Erythroblast (primary cell): ENCODE measurements at regions not wholly inside any gene's neighbourhood (a gene's known extent, or its start where the extent isn't known, plus 50 kb on each side); places are given as distances from the start of the nearest gene placed in this dataset.
"Not testable (repeated sequence)": the region's sequence is repeated elsewhere in the genome, so short reads cannot be mapped to it uniquely, and the experiment has no call there.

Source experiments
- DNase-seq, 2 experiments: peaks; one replicate each; lab custom pipeline; 2025; lab: John Stamatoyannopoulos, UW
- GATA1 ChIP-seq: IDR thresholded peaks from 2 replicates; pipeline ENCODE4 v1.6.1; 2011; ENCODE audit warnings: low read depth, mild to moderate bottlenecking, control low read depth, low read length, moderate library complexity
- POLR2A ChIP-seq: IDR thresholded peaks from 2 replicates; pipeline ENCODE4 v1.6.1; 2011; ENCODE audit warnings: mild to moderate bottlenecking, low read length

DNA sequence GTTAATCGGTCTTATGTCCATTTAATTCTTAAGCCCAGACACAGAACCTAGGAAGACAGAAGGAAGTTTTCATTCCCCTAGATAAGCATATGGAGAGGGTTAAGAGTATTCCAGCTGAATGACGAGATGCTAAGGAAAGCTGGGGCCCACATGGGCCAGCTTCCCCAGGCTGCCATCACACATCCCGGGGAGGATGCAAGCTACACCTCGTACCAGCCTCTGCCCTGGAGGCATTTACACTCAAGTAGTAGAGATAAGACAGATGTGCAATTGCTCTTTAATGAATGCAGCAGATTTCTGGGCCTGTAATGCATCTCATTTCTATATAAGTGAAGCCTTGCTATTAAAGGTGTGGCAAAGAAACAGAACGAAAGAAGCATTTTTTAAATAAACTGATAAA, 144.5 kb downstream of the MEX3B start:
- TF ChIP-seq POLR2A (no peak), GATA1 (no peak)
- DNase-seq: no peak

DNA sequence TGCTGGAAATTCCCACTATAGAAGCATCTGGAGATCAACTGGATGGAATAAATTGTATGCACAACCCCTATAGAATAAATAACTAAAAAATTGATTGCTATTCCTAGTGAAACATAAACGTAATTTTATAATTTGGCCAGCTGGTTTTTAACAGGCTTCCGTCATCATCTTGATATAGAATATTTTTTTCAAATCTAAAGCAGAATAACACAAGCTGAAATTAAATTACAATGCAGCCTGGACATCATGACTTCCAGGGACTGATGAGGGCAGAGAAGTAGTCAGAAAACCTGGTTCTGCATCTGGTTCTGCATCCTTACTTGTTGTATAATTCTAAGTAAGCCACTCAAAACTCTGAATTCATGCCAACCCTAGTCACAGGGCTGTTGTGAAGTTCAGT, 146.1 kb downstream of the MEX3B start:
- no peak for TF ChIP-seq GATA1
- no peak for TF ChIP-seq POLR2A
- no peak for DNase-seq

DNA sequence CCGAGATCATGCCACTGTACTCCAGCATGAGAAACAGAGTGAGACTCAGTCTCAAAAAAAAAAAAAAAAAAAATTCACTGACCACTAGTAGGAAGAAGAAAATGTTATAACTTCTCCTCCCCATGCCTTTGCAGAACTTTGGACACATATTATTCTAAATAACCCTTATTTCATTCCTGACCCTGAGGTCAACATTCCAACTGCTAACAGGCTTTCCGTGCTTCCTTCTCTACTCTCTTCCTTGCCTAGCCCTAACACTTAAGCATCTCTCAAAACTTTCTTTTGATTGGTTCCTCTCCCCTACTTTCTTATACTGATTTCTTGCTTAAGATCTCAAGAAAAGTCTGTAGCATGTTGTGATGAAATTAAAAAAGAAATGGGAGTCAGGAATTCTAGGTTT, 146.8 kb downstream of the MEX3B start:
- DNase-seq: no peak
- TF ChIP-seq GATA1 (no peak), POLR2A (no peak)

GRCh38 chr15:81897057-81897677, 148.7 kb downstream of the MEX3B start:
- no peak for TF ChIP-seq POLR2A
- TF ChIP-seq GATA1: no peak
- no peak for DNase-seq

- no peak for DNase-seq
Observed at GRCh38 chr15:81896356-81896755, 149.5 kb downstream of the MEX3B start.

DNA sequence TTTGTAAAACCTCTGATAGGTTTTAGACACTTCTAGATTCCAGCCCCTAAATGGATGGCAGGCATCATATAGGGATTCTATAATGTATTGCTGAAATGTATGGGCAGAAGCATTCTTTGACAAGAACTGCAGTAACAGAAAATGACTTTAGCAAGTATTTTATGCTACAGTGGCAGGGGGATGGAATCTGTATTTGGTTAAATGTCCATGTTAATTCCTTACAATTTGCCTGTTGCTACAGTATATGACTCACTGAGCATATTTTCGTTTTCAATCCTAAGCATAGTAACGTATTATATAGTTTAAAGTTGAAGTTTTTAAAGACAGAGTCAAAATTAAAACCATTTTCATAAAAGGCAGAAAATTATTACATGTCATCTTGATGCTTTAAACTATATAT, 150.1 kb downstream of the MEX3B start:
- TF ChIP-seq POLR2A (no peak), GATA1 (no peak)

More at GRCh38 chr15:81896356-81896755, 149.5 kb downstream of the MEX3B start:
- no peak for TF ChIP-seq GATA1
- no peak for TF ChIP-seq POLR2A

GRCh38 chr15:81894061-81894460, 151.8 kb downstream of the MEX3B start:
- no peak for DNase-seq
- TF ChIP-seq POLR2A (no peak), GATA1 (no peak)

More for the DNA sequence above, 150.1 kb downstream of the MEX3B start:
- DNase-seq: no peak

DNA sequence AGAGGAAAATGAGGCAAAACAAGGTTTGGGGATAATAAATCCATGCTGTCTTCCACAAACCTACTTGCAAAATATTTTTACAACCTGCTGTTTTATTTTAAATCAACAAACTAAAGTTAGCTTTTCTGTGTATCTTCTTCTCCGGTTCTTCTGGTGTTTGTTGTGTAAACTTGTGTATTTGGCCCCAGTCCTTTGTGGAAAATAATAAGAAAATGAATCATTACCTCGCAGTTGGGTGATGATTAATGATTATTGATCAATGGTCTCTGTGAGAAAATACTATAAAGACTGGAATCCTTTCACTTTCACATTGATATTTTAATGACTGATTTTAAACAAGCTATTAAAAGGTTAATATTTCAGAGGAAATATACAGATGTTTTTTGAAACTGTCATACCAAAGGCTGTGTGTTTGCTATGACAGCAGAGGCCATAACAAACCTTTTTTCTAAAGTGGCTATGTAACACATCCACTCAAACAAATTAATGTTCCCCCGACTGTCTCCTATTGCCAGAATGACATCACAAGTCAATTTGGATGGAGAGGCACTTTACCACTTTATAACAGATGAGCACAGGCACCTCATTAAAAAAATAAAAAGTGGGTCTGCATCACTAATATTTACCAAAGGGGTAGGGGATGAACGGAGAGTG, 152.5 kb downstream of the MEX3B start:
- no peak for DNase-seq
- TF ChIP-seq GATA1: no peak
- no peak for TF ChIP-seq POLR2A

DNA sequence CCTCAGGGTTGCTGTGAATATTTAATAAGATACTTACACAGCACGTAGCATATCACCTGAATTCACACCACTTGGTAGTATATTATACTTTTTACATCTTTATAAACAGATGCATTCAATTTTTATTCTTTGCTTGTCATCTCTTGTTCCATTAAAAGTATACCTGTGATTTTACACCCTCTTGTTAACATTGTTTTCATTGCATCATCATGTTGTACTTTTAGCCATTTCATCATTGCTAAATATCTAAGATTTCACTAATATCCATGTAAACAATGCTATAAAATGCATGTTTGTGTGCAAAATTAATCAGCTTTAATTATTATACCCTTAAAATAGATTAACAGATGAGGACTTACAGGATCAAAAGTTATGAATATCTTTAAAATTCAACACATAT, 155.3 kb downstream of the MEX3B start:
- TF ChIP-seq GATA1: no peak
- no peak for TF ChIP-seq POLR2A
- no peak for DNase-seq

DNA sequence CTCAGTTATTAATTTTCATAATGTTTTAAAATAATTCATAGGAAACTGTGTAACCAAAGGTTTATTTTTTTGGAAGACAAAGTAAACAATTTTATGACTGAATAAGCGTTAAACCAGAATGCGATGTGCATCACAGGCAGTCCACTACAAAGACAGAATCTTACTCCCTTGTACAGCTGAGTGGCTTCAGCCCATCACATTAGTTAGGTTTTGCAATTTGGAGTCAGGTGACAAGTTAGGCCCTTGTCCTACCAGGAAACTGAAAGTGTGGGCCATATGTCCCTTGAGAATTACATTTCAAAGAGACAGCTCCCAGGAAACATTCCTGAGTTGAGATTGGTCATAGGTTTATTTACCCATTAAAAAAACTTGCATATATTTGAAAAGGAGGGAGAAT, 156.3 kb downstream of the MEX3B start:
- TF ChIP-seq GATA1 (no peak), POLR2A (no peak)
- DNase-seq: no peak

DNA sequence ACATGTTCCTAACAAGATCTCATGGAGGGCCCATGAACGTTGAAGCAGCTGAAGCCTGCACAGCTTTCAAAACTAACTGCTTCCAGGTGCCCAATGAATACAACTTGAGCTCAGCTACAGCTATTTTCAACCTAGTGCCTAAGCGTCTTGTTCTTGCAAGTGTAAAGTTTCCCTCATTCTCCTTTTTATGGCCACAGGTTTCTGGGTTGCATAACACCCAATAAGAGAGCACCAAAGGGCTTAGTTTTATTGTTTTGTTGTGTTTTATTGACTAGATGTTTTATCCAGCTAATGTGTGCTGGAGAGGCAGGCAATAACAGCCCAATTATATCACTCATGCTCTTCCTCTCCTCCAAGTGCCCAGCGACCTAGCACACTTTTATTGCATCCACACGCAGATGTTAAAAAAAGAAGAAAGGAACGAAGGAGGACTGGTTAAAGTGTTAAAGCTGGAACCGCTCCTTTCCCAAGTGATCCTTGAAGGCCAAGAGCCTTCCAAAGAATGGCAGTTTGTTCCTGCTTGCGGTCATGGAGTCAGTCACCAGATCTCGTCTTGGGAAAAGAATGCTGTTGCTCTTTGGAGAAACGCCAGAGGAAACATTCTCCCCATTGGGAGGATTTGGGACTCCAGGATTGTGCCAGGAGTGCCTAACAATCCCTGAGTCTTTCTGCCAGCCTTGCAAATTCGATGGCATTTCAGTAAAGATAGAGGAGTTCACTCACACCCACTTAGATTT, 156.9 kb downstream of the MEX3B start:
- DNase-seq: no peak
- TF ChIP-seq POLR2A (no peak), GATA1 (no peak)

DNA sequence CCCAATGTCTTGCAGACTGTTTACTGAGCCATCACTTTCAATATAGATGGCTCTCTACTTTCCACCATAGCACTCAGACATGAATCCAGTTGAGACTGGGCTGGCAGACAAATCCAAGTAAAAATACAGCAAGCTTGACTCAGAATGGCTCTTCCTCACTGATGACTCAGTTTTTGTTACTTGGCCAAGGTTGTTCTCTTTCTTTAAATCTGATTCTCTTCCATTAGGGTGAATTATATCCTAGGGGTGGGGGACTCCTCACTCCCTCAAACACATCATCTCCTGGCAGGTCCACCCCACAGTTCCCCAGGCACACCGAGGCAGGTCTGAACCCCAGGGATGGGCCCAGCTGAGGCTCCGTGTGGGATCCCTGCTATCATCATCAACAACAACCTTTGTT, 157.9 kb downstream of the MEX3B start:
- no peak for TF ChIP-seq GATA1
- no peak for TF ChIP-seq POLR2A
- DNase-seq: no peak

GRCh38 chr15:81887188-81887587, 158.6 kb downstream of the MEX3B start:
- DNase-seq: not testable (repeated sequence)

DNA sequence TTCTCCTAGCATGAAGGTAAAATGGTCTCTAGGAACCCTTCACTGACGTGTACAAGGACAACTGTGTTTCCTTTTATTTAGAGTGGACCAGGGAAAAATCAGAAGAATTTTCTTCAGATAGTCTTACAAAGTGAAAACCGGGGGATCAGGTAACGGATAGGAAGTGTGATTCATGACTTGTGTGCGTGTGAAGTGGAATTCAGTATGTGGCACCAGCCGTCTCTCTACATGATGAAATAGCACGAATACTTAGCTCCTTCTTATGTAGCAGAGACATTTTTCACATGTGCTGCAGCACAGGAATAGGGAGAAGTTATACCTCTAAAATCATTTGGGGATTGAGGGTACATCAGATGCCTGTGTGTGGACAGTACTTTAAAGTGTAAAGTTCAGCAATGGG, 159.2 kb downstream of the MEX3B start:
- no peak for DNase-seq
- TF ChIP-seq GATA1 (no peak), POLR2A (no peak)
